NCI-H1694 treated with DMSO at 0.1 percent for 48 hours (cell line): ENCODE measurements at regions not wholly inside any gene's neighbourhood (a gene's known extent, or its start where the extent isn't known, plus 50 kb on each side); places are given as distances from the start of the nearest gene placed in this dataset.
"Not testable (repeated sequence)": the region's sequence is repeated elsewhere in the genome, so short reads cannot be mapped to it uniquely, and the experiment has no call there.

ENCODE experiments used
- DNase-seq: peaks from one replicate; lab custom pipeline; 2025; lab: John Stamatoyannopoulos, UW

- no peak for DNase-seq
Observed at GRCh38 chr12:107144441-107144840, 51.1 kb upstream of the CRY1 start.

- no peak for DNase-seq
Observed at GRCh38 chr12:107144990-107145389, 51.6 kb upstream of the CRY1 start.

- no peak for DNase-seq
Observed at GRCh38 chr12:107145397-107145796, 52.0 kb upstream of the CRY1 start.

GRCh38 chr12:107148107-107148506, 54.8 kb upstream of the CRY1 start:
- DNase-seq: no peak

GRCh38 chr12:107152315-107152714, 59.0 kb upstream of the CRY1 start:
- DNase-seq: no peak

GRCh38 chr12:107159384-107159900, 66.1 kb upstream of the CRY1 start:
- no peak for DNase-seq

GRCh38 chr12:107163413-107163812, 70.1 kb upstream of the CRY1 start:
- DNase-seq: no peak

- no peak for DNase-seq
Observed at GRCh38 chr12:107164392-107164791, 71.0 kb upstream of the CRY1 start.

GRCh38 chr12:107165581-107165980, 72.2 kb upstream of the CRY1 start:
- no peak for DNase-seq

- no peak for DNase-seq
Observed at GRCh38 chr12:107167756-107168155, 74.4 kb upstream of the CRY1 start.

GRCh38 chr12:107169200-107169599, 75.9 kb upstream of the CRY1 start:
- no peak for DNase-seq

- no peak for DNase-seq
Observed at GRCh38 chr12:107178776-107179175, 85.4 kb upstream of the CRY1 start.

GRCh38 chr12:107179871-107180270, 86.5 kb upstream of the CRY1 start:
- no peak for DNase-seq

GRCh38 chr12:107180272-107180671, 86.9 kb upstream of the CRY1 start:
- no peak for DNase-seq

- DNase-seq: no peak
Observed at GRCh38 chr12:107184359-107184930, 91.1 kb upstream of the CRY1 start.

GRCh38 chr12:107196681-107197080, 103.3 kb upstream of the CRY1 start:
- no peak for DNase-seq

GRCh38 chr12:107200394-107200793, 107.0 kb upstream of the CRY1 start:
- no peak for DNase-seq

- DNase-seq: no peak
Observed at GRCh38 chr12:107207931-107208525, 114.7 kb upstream of the CRY1 start.

GRCh38 chr12:107209700-107210099, 116.4 kb upstream of the CRY1 start:
- not testable (repeated sequence) for DNase-seq

GRCh38 chr12:107214373-107214773, 121.0 kb upstream of the CRY1 start:
- not testable (repeated sequence) for DNase-seq

GRCh38 chr12:107216411-107216810, 123.1 kb upstream of the CRY1 start:
- DNase-seq: not testable (repeated sequence)

GRCh38 chr12:107219301-107219700, 126.0 kb upstream of the CRY1 start:
- DNase-seq: no peak

GRCh38 chr12:107221913-107222312, 128.6 kb upstream of the CRY1 start:
- DNase-seq: no peak

- peak; percentile 18 for DNase-seq
Observed at GRCh38 chr12:107223821-107224220, 130.5 kb upstream of the CRY1 start.
